Right kidney (tissue), 1 donor: ENCODE measurements at regions not wholly inside any gene's neighbourhood (a gene's known extent, or its start where the extent isn't known, plus 50 kb on each side); places are given as distances from the start of the nearest gene placed in this dataset.

Experiments used
- DNase-seq: peaks from one replicate; pipeline ENCODE4 v3.0.0-alpha.2; 2016

GRCh38 chr2:102967451-102967850 is 205.6 kb downstream of the TMEM182 start:
- no peak for DNase-seq

DNA sequence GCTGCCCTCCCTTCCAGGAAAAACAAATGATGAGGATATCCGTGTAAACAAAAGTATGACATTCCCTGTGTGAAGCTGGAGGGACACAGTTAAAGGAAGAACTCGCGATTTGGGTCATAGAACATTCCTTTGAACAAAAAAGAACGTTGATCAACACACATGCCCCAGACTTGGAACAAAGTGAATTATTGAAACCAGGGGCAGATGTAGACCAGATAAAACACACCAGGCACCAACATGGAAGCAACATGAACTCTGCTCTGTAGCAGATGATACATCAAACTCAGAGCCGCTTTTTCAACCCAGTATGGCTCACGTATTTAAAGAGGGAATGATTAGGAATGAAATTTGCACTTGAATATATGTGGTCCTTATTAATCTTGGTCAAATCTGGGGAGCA is 206.5 kb downstream of the TMEM182 start:
- no peak for DNase-seq

DNA sequence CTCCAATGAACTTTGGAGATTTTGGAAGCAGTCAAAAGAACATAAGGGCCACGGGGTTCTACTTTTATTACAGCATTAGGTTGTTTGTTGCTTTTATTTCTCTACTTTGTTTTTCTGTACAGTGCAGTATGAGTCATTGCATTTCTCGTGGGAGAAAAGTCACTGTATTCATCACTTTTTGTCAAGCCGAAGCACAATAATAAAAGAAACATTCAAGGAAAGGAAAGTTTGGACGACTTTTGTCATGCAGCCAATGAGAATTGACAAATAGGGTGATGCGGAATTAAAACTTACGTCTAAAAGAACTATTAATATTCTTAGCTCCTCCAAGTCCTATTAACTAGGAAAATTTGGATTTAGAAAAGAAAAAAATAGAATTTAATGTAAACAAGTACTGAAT is 209.9 kb downstream of the TMEM182 start:
- DNase-seq: no peak

- peak; percentile 18 for DNase-seq
Measured at GRCh38 chr2:102975996-102976975, 214.5 kb downstream of the TMEM182 start.

GRCh38 chr2:102977426-102978090 is 215.7 kb downstream of the TMEM182 start:
- no peak for DNase-seq

DNA sequence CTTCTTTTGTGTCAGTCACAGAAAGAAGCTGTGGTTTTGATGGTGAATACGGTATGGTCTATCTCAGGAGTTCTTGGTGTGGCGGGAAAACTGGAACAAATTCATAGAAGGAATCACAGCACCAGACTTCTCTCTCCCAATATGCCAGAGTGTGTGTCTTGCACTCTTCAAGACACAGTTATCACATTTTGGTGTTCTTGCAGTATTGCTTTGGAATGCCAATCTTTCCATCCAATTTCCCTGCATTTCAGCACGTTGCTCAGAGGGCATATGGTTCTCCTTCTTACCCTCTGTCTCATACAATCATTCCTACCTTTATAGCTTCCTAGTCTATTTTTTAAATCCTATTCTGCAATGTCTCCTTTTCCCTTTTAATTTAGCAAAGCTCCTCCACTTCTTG is 216.3 kb downstream of the TMEM182 start:
- DNase-seq: no peak

GRCh38 chr2:102979429-102979828 is 217.6 kb downstream of the TMEM182 start:
- no peak for DNase-seq

GRCh38 chr2:102983786-102984185 is 222.0 kb downstream of the TMEM182 start:
- DNase-seq: no peak

GRCh38 chr2:102986826-102987490 is 225.1 kb downstream of the TMEM182 start:
- no peak for DNase-seq

GRCh38 chr2:102992607-102993006 is 230.8 kb downstream of the TMEM182 start:
- DNase-seq: no peak

GRCh38 chr2:102999958-103000357 is 238.1 kb downstream of the TMEM182 start:
- no peak for DNase-seq

- DNase-seq: no peak
Measured at GRCh38 chr2:103002954-103003353, 241.1 kb downstream of the TMEM182 start.

GRCh38 chr2:103003750-103004260 is 242.0 kb downstream of the TMEM182 start:
- no peak for DNase-seq

DNA sequence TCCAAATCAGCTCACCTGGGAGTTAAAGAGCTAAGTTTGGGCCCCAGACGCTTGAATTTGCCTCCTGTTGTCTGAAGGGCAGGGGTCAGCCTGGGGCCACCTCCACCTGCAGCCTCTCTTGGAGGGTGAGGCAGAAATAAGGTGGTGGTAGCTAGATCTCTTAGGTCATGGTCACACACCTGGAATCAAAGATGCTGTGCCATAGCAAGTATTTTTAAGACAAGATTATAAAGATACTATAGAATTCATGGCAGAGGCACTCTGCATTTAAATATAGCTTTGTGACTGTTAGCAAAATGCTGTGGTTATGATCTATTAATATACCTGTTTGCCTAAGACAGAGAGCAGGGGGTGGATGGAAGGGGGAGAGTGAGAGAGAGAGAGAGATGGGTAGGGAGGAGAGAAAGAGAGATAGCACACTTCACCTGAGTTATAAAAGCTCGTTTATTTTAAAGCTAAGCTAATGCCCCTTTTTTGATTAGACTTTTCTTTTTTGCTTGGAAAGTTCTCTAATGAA is 242.7 kb downstream of the TMEM182 start:
- no peak for DNase-seq

DNA sequence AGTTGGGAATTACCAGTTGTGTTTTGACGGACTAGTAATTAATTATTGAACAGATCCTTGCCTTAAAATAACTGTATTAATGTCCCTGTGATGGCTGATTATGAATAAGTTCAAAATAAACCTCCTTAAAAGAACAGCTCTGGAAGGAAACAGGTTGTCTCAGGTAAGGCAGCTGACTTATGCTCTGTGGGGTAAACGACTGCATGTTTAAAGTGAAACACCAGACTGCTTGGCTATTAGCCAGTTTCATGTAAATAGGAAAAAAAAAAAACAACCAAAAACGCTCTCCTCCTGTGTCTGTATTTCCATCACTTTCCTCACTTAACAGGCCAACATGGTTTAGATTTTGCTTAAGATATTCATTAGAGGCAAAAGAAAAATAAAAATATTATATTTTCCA is 243.6 kb downstream of the TMEM182 start:
- no peak for DNase-seq

GRCh38 chr2:103007086-103007485 is 245.3 kb downstream of the TMEM182 start:
- DNase-seq: no peak

DNA sequence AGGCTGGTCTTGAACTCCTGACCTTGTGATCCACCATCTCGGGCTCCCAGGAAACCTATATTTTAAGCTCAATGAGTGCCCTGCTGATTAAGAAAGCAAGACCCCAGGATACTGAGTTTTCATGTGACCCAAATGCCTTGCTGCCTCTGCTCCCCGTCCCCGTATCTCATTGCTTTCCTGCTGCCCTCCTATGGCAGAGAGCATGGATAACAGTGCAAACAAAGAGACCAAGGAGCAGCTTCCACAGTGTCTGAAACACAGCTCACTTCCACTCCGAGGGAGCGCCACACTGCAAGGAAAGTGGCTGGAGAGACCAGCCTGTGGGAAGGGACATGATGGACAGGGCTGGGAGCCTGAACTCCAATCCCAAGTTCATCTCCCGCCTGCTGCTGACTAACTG is 246.8 kb downstream of the TMEM182 start:
- DNase-seq: no peak

DNA sequence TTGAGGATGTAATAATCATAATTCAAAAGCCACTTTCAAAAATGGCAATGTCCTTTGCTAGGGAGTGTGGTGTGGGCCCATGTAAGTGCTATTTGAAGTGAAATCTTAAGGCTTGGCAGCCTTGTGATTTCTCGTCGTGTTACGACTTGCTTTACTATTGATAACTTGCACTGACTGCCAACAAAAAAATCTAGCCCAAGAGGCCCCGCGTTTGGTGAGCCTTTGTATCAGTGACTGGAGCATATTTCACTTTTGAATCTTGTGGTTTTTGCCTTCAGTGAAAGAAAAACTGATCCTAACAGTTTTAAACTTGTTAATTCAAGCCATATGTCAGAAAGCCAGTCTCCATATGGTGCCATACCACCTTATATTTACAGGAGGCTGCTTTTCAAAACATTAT is 248.0 kb downstream of the TMEM182 start:
- DNase-seq: no peak

DNA sequence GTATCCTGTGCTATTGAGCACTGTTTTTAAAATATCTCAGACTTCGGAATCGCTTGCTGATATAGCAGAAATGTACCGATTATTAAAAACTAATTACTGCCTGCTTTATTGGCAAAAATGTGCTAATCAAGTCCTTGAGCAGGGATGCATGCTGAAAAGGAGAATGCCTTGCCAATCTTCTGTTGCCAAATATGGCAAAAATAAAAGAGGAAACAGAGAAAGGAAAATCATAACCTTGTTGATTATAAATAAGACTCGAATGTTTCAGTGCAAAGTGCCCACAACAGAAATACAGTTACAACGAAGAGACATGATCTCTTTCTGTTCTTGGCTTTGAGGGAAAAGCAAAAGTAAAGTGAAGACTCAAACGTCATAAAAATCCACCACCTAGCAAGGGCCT is 248.5 kb downstream of the TMEM182 start:
- DNase-seq: no peak

DNA sequence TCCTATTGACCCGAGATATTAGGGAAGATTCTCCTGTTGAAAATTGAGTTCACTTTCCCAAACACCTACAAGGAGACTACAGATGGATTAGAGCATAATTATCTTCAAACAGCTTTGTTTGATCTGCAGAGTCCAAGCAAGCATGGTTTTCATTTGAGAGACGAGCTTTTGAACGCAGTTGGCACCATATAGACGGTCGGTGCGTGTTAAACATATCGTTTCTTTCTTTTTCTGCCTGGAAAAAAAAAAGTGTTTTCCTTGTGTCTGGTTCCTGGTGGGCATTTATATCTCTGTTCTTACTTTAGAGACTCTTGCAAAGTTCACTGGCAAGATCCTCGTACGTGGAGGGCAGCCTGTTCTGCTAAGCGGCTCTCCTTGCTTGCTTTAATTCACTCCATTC is 248.9 kb downstream of the TMEM182 start:
- no peak for DNase-seq

DNA sequence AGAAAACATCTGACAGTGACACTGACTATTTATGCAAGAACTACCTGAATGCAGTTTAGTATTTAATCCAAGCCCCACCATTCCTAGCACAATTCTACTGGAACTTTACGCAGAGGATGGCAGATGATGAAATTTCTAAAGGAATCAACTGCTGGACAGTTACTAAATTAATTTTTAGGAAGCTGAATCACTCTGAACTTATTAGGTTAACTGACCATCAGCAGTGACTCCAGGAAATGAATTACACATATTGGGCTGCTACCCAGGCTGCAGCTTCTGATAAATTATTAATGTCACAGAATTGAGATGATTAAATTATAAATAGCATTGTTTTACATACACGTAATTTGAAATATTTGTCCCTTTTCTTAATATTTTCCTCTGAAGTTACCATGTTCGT is 250.8 kb downstream of the TMEM182 start:
- no peak for DNase-seq

DNA sequence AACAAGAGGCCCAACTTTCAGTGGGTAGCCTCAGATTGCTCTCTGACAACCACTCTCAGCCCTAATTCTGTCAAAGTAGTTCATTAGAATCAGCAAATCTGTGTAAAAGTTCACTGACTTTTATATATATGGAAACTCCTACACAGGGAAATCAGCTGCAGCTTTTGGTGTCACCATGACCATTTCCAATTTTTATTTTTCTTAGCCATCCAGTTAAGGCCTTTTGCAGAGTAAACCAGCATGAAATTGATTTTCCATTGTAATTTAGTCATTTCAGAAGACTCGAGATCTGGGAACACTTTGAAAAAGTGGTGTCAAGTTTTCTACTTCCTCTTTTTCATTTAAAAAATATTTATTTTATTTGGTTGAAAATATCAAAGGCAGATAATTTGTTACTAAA is 263.2 kb downstream of the TMEM182 start:
- DNase-seq: no peak

DNA sequence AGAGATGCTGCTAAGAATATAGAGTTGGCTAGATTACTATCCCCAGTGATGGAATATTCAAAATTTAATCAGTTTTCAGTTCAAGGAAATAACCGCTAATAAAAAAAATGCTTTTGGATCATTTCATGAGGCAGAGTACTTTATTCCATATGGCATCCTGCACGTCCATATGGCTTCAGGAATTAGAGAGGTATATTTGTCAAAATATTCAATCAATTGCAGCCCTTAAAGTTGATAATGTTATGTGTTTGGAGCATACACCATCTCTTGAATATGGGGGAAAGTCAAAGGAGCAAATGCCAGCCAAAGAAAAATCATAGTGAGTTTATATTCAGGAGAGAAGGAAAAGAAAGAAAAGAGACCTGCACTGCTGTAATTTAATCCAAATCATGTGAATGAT is 266.4 kb downstream of the TMEM182 start:
- DNase-seq: no peak
